Vagina (tissue), 2 donors: ENCODE measurements at regions not wholly inside any gene's neighbourhood (a gene's known extent, or its start where the extent isn't known, plus 50 kb on each side); places are given as distances from the start of the nearest gene placed in this dataset.
"Not testable (repeated sequence)": the region's sequence is repeated elsewhere in the genome, so short reads cannot be mapped to it uniquely, and the experiment has no call there.

Experiments used
- DNase-seq, 2 donors: peaks; one replicate each; pipeline ENCODE4 v3.0.0-alpha.2; 2017; ENCODE audit errors: extremely low spot score in 2 of 2
- H3K27ac ChIP-seq: fragments of 200-600 bp; sonication (generic); one replicate; pipeline ENCODE4 v1.5.1; 2019
- H3K27me3 ChIP-seq: fragments of 200-600 bp; sonication (generic); one replicate; pipeline ENCODE4 v1.5.1; 2019
- H3K36me3 ChIP-seq, 2 donors: fragments of 200-600 bp; sonication (generic); one replicate each; pipeline ENCODE4 v1.5.1; 2017 to 2019
- H3K4me1 ChIP-seq: fragments of 200-600 bp; sonication (generic); one replicate; pipeline ENCODE4 v1.5.1; 2019
- H3K4me3 ChIP-seq, 2 donors: fragments of 200-600 bp; sonication (generic); 1 replicate in 1 of 2; 2 replicates in 1 of 2; pipeline ENCODE4 v1.5.1; 2016 to 2019
- H3K9me3 ChIP-seq: fragments of 200-600 bp; sonication (generic); one replicate; pipeline ENCODE4 v1.5.1; 2019
- POLR2A ChIP-seq, 2 donors: fragments of 450-650 bp; IDR thresholded peaks; one replicate each; pipeline ENCODE4 v1.6.1; 2017; ENCODE audit warnings: antibody characterized with exemption in 2 of 2, mild to moderate bottlenecking in 2 of 2, moderate library complexity in 2 of 2
- POLR2AphosphoS5 ChIP-seq, 2 donors: sonication (generic); formaldehyde crosslinking; IDR thresholded peaks; one replicate each; pipeline ENCODE4 v1.9.0; 2017; ENCODE audit warnings: antibody characterized with exemption in 2 of 2, mild to moderate bottlenecking in 2 of 2, low read depth in 1 of 2; ENCODE audit not compliant: insufficient read depth in 1 of 2
- intact Hi-C: fragments of 100-400 bp; cut with DNase I; formaldehyde crosslinking; loops from one replicate; pipeline ENCODE4 v1.15.1; 2023
- TF ChIP-seq, protein P1 (sequence below), 3 experiments: fragments of 450-650 bp in 2 of 3; fragments of 200-600 bp in 1 of 3; sonication (generic) in 1 of 3; IDR thresholded peaks; one replicate each; pipeline ENCODE4 v1.5.1; 2017 to 2019; ENCODE audit warnings: antibody characterized with exemption in 3 of 3, mild to moderate bottlenecking in 2 of 3, moderate library complexity in 2 of 3

DNA sequence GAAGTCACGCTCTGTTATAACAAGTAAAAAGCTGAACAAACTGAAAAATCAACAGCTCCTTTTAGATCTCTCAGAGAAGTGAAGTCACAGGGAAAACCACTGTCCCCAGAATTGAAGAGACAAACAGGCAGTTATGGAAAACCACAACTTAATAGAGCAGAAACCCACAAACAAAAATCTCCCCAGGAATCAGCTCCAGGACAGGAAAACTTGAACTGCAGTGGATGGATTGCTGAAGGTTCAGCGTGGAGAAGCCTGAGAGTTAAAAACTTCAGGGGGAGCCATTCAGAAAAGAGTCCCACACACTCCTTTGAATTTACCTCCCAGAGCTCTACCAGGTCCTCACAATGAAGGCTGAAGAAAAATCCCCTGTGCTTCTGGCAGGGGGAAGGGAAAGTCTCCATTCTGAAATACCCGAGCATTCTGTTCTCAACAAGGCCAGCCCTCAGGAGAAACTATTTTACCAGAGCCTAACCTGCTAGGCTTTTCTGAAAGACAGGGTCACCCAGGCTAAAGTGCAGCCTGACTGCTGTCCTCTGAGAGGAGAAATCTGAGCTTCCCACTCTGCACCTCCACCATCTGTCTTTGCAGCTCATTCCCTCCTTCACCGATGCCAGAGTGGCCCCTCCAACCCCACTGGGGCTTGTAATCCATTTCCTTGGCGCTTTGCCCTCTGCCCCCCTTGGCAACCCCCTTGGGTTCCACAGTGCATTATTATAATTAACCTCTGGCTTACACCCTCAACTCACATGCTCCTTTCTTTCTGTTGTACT, 65.0 kb upstream of the CCNY start:
- Histone ChIP-seq H3K4me1 (peaks cover 10% of the 10 kb centered on the region), H3K4me3 (no peak overlapping the region), H3K27ac (no peak overlapping the region), H3K9me3 (no peaks in the 10 kb centered on the region), H3K36me3 (no peaks in the 10 kb centered on the region), H3K27me3 (no peaks in the 10 kb centered on the region)
- TF ChIP-seq POLR2AphosphoS5 (IDR thresholded peaks at IDR 0.05; ENCODE audit: insufficient read depth in 1 of 2, low read depth in 1 of 2): no peak
- TF ChIP-seq POLR2A (IDR thresholded peaks at IDR 0.05): no peak
- TF ChIP-seq, protein P1, sequence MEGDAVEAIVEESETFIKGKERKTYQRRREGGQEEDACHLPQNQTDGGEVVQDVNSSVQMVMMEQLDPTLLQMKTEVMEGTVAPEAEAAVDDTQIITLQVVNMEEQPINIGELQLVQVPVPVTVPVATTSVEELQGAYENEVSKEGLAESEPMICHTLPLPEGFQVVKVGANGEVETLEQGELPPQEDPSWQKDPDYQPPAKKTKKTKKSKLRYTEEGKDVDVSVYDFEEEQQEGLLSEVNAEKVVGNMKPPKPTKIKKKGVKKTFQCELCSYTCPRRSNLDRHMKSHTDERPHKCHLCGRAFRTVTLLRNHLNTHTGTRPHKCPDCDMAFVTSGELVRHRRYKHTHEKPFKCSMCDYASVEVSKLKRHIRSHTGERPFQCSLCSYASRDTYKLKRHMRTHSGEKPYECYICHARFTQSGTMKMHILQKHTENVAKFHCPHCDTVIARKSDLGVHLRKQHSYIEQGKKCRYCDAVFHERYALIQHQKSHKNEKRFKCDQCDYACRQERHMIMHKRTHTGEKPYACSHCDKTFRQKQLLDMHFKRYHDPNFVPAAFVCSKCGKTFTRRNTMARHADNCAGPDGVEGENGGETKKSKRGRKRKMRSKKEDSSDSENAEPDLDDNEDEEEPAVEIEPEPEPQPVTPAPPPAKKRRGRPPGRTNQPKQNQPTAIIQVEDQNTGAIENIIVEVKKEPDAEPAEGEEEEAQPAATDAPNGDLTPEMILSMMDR (IDR thresholded peaks at IDR 0.05): no peak
- no peak for DNase-seq
- intact Hi-C loops: no loop called here

DNA sequence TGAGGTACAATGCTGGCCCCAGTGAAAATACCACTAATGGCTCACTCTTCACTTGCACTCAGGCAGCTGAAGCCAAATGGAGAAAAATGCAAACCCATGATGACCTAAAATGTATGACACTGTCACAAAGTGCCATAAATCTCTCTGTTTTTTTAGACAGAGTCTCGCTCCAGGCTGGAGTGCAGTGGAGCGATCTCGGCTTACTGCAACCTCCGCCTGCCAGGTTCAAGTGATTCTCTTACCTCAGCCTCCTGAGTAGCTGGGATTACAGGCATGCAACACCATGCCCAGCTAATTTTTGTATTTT, 64.5 kb upstream of the CCNY start:
- intact Hi-C loops, H3K4me3 ChIP-seq, H3K27me3 ChIP-seq, DNase-seq, H3K9me3 ChIP-seq, H3K36me3 ChIP-seq, H3K27ac ChIP-seq: not testable (repeated sequence)
- peaks cover 10% of the 10 kb centered on the region for H3K4me1 ChIP-seq

GRCh38 chr10:35272401-35272800, 63.9 kb upstream of the CCNY start:
- DNase-seq, H3K27me3 ChIP-seq, H3K36me3 ChIP-seq, H3K4me3 ChIP-seq, intact Hi-C loops, H3K27ac ChIP-seq, H3K9me3 ChIP-seq: not testable (repeated sequence)
- H3K4me1 ChIP-seq: peaks cover 10% of the 10 kb centered on the region

GRCh38 chr10:35273994-35274393, 62.3 kb upstream of the CCNY start:
- intact Hi-C loops, H3K9me3 ChIP-seq, H3K27ac ChIP-seq, DNase-seq, H3K36me3 ChIP-seq, H3K4me1 ChIP-seq, H3K27me3 ChIP-seq, H3K4me3 ChIP-seq: not testable (repeated sequence)

DNA sequence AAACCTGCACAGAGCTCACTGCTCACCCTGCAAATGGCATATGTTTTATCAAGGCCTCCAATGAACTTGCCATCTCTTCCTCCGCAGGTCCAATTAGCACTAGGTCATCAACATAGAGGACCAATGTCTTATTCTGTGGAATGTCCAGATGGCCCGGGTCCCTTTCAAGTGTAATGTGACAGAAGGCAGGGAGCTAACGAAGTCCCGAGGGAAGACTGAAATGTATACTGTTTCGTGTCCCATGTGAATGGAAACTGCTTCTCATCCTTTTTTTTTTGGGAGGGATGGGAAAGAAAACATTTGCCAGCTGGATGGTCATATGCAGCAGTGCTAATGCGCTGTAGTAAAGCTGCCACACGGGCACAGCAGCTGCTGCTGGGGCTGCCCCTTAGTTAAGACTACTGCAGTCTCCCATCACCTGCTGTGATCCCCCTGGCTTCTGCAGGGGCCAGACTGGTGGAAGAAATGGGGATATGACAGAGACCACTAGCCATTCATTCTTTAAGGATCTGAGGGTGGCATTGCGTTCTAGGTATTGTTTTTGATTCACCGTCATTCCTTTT, 61.7 kb upstream of the CCNY start:
- no peak for DNase-seq
- intact Hi-C loops: no loop called here
- H3K9me3 ChIP-seq: no peaks in the 10 kb centered on the region

DNA sequence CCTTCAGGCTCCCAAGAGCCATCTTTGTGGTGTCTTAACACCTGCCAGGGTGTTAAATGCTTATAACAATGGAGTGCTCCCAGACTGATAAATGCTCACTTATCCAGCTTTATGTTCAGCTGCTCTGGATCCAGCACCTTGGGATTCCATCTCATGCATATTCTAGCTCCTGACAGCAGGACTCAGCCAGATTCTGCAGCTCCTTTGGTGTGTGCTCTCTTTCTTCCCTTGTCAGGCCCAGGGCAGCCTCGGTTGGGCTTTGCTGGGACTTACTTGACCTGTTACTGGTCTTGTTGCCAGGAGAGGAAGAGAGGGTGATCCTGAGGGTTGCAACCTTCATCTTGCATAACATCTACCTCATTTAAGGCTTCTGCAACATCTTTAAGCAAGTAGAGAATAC, 59.4 kb upstream of the CCNY start:
- intact Hi-C loops: no loop called here
- H3K4me1 ChIP-seq: no peaks in the 10 kb centered on the region
- H3K27me3 ChIP-seq: no peaks in the 10 kb centered on the region
- no peak for DNase-seq
- no peak overlapping the region for H3K4me3 ChIP-seq
- H3K36me3 ChIP-seq: no peaks in the 10 kb centered on the region
- H3K9me3 ChIP-seq: no peaks in the 10 kb centered on the region
- H3K27ac ChIP-seq: no peak overlapping the region
- TF ChIP-seq POLR2A (IDR thresholded peaks at IDR 0.05): no peak
- TF ChIP-seq POLR2AphosphoS5 (IDR thresholded peaks at IDR 0.05; ENCODE audit: insufficient read depth in 1 of 2, low read depth in 1 of 2): no peak
- TF ChIP-seq, protein P1 (IDR thresholded peaks at IDR 0.05): no peak

More for the DNA sequence above, 61.7 kb upstream of the CCNY start:
- Histone ChIP-seq H3K27ac (no peak overlapping the region), H3K36me3 (no peaks in the 10 kb centered on the region), H3K4me3 (no peak overlapping the region), H3K4me1 (no peaks in the 10 kb centered on the region), H3K27me3 (no peaks in the 10 kb centered on the region)
- TF ChIP-seq, protein P1 (IDR thresholded peaks at IDR 0.05): no peak
- no peak for TF ChIP-seq POLR2A (IDR thresholded peaks at IDR 0.05)

DNA sequence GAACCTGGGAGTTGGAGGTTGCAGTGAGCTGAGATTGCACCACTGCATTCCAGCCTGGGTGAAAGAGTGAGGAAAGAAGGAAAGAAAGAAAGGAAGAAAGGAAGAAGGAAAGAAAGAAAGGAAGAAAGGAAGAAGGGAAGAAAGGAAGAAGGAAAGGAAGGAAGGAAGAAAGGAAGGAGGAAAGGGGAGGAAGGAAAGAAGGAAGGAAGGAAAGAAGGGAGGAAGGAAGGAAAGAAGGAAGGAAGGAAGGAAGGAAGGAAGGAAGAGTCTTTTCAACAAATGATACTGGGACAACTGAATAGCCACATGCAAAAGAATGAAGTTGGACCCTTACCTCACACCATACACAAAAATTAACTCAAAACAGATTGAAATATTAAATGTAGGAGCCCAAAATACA, 56.1 kb upstream of the CCNY start:
- H3K4me3 ChIP-seq, intact Hi-C loops, DNase-seq, H3K27me3 ChIP-seq, H3K4me1 ChIP-seq, H3K36me3 ChIP-seq, H3K9me3 ChIP-seq, H3K27ac ChIP-seq: not testable (repeated sequence)
